ENCODE measurements at regions not wholly inside any gene's neighbourhood (a gene's known extent, or its start where the extent isn't known, plus 50 kb on each side); places are given as distances from the start of the nearest gene placed in this dataset.

DNA sequence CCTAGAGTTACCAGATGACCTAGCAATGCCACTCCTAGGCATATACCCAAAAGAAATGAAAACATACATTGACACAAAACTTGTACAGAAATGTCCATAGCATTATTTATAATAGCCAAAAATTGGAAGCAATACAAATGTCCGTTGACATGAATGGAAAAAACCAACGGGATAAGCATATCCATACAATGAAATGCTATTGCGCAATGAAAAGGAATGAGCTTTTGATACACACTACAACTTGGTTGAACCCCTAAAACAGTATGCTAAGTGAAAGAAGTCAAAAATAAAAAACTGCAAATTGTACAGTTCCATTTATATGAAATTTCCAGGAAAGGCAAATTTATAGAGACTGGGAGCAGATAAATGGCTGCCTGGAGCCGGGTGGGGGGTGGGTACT is 90.6 kb upstream of the G2E3 start:
- DNase-seq (ENCODE audit: low read depth, low spot score) (no peak), FAIRE-seq (no peak), ATAC-seq (no peak)
- no peaks in the 10 kb centered on the region for H3K9me3 ChIP-seq (replicated peaks; ENCODE audit: control insufficient read depth, insufficient read depth, low read length)
- no peak overlapping the region for H3K9ac ChIP-seq (ENCODE audit: control insufficient read depth, insufficient read depth, low read length)
- H3K27me3 ChIP-seq (replicated peaks in 1 of 2; ENCODE audit: control insufficient read depth in 2 of 2, insufficient read depth in 2 of 2, low read length in 1 of 2): no peaks in the 10 kb centered on the region
- no peak overlapping the region for H3K27ac ChIP-seq (ENCODE audit: control insufficient read depth, insufficient read depth)
- H3K79me2 ChIP-seq (ENCODE audit: control insufficient read depth, insufficient read depth, low read length): no peaks in the 10 kb centered on the region
- no peaks in the 10 kb centered on the region for H3K4me1 ChIP-seq (ENCODE audit: control insufficient read depth, insufficient read depth, low read length)
- intact Hi-C loops (cut with micrococcal nuclease; ENCODE audit: unreplicated experiment): no loop called here
- WGBS (ENCODE audit: insufficient coverage, insufficient replicate concordance, low lambda C conversion rate, missing lambda C conversion rate): 36% methylated on average over 4 of the region's 4 CpGs
- no peak overlapping the region for H2AFZ ChIP-seq (ENCODE audit: control insufficient read depth, low read depth, low read length)
- no peak overlapping the region for H3K4me3 ChIP-seq
- no peaks in the 10 kb centered on the region for H4K20me1 ChIP-seq (ENCODE audit: control insufficient read depth, insufficient read depth)
- H3K4me2 ChIP-seq (ENCODE audit: control insufficient read depth, insufficient read depth): no peak overlapping the region
- in situ Hi-C loops (cut with MboI): no loop called here
- CTCF ChIA-PET: no interaction called here
- no TSS peak for BruUV-seq (replicated peaks)
- no peak for TF ChIP-seq SIN3A (IDR thresholded peaks at IDR 0.05; ENCODE audit: low read depth, low read length)
- TF ChIP-seq, protein P1, sequence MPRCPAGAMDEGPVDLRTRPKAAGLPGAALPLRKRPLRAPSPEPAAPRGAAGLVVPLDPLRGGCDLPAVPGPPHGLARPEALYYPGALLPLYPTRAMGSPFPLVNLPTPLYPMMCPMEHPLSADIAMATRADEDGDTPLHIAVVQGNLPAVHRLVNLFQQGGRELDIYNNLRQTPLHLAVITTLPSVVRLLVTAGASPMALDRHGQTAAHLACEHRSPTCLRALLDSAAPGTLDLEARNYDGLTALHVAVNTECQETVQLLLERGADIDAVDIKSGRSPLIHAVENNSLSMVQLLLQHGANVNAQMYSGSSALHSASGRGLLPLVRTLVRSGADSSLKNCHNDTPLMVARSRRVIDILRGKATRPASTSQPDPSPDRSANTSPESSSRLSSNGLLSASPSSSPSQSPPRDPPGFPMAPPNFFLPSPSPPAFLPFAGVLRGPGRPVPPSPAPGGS (IDR thresholded peaks at IDR 0.05; ENCODE audit: borderline replicate concordance, insufficient read depth, low read depth, low read length, poor library complexity, severe bottlenecking): no peak
- no peak for TF ChIP-seq SMC3 (IDR thresholded peaks at IDR 0.05; ENCODE audit: borderline replicate concordance, low read length)
- TF ChIP-seq TARDBP (IDR thresholded peaks at IDR 0.05; ENCODE audit: borderline replicate concordance): no peak
- TF ChIP-seq, protein P2, sequence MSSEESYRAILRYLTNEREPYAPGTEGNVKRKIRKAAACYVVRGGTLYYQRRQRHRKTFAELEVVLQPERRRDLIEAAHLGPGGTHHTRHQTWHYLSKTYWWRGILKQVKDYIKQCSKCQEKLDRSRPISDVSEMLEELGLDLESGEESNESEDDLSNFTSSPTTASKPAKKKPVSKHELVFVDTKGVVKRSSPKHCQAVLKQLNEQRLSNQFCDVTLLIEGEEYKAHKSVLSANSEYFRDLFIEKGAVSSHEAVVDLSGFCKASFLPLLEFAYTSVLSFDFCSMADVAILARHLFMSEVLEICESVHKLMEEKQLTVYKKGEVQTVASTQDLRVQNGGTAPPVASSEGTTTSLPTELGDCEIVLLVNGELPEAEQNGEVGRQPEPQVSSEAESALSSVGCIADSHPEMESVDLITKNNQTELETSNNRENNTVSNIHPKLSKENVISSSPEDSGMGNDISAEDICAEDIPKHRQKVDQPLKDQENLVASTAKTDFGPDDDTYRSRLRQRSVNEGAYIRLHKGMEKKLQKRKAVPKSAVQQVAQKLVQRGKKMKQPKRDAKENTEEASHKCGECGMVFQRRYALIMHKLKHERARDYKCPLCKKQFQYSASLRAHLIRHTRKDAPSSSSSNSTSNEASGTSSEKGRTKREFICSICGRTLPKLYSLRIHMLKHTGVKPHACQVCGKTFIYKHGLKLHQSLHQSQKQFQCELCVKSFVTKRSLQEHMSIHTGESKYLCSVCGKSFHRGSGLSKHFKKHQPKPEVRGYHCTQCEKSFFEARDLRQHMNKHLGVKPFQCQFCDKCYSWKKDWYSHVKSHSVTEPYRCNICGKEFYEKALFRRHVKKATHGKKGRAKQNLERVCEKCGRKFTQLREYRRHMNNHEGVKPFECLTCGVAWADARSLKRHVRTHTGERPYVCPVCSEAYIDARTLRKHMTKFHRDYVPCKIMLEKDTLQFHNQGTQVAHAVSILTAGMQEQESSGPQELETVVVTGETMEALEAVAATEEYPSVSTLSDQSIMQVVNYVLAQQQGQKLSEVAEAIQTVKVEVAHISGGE (CRISPR knock-in tag; IDR thresholded peaks at IDR 0.05): no peak
- TF ChIP-seq RAD51 (IDR thresholded peaks at IDR 0.05): no peak
- no peak for TF ChIP-seq GABPA (IDR thresholded peaks at IDR 0.05; ENCODE audit: low read depth)
- TF ChIP-seq RELA (IDR thresholded peaks at IDR 0.05; ENCODE audit: borderline replicate concordance, partially characterized antibody): no peak
- TF ChIP-seq SMARCA5 (IDR thresholded peaks at IDR 0.05): no peak
- TF ChIP-seq ZNF384 (IDR thresholded peaks at IDR 0.05; ENCODE audit: borderline replicate concordance, low read depth, low read length): no peak
- SMC1A ChIA-PET (ENCODE audit: uncharacterized antibody, unreplicated experiment): no interaction called here
- RAD21 ChIA-PET (ENCODE audit: unreplicated experiment): no interaction called here
- POLR2A ChIA-PET: no interaction called here
- H3K36me3 ChIP-seq (ENCODE audit: control insufficient read depth in 2 of 2, insufficient read depth in 2 of 2, low read length in 1 of 2): no peaks in the 10 kb centered on the region

Measured in GM12878 (cell line).